GM12878 (cell line): ENCODE measurements at regions not wholly inside any gene's neighbourhood (a gene's known extent, or its start where the extent isn't known, plus 50 kb on each side); places are given as distances from the start of the nearest gene placed in this dataset.

Source experiments
- ATAC-seq: fragments of 200-7000 bp; cut with Tn5 transposase; 3 replicates; pipeline ENCODE4 v1.9.1; 2020; ENCODE audit warnings: mild to moderate bottlenecking, moderate library complexity
- BruUV-seq: library from RNA; stranded (reverse); fragments of 400-500 nt; replicated peaks from 2 replicates; lab custom pipeline; 2021; lab: Mats Ljungman, UMichigan
- CTCF ChIA-PET: fragments of 300-600 bp; sonication (Branson Sonifier 250); formaldehyde crosslinking; extraction: SDS; loops from one replicate; lab custom pipeline; 2021; ENCODE audit warnings: inconsistent platforms; lab: Yijun Ruan, JAX
- POLR2A ChIA-PET: fragments of 350-600 bp; formaldehyde crosslinking; extraction: SDS; loops from one replicate; lab custom pipeline; 2021; ENCODE audit warnings: inconsistent platforms; lab: Charles Lee
- RAD21 ChIA-PET: fragments of 300-600 bp; sonication (Branson Sonifier 250); formaldehyde crosslinking; loops from one replicate; lab custom pipeline; 2023; ENCODE audit warnings: antibody characterized with exemption; ENCODE audit not compliant: unreplicated experiment; lab: Charles Lee
- SMC1A ChIA-PET: fragments of 300-600 bp; sonication (Branson Sonifier 250); formaldehyde crosslinking; loops from one replicate; lab custom pipeline; 2023; ENCODE audit not compliant: unreplicated experiment, uncharacterized antibody; lab: Charles Lee
- DNase-seq: peaks from one replicate; pipeline ENCODE4 v3.0.0-alpha.2; 2011; ENCODE audit warnings: low read depth, low spot score
- FAIRE-seq: peaks from 3 replicates; lab custom pipeline; 2011; peaks lifted over from hg19 to GRCh38; lab: Jason Lieb, UNC
- H2AFZ ChIP-seq: 2 replicates; pipeline ENCODE4 v1.6.0; 2011; ENCODE audit warnings: low read depth, low read length, control low read depth; ENCODE audit not compliant: control insufficient read depth
- H3K27ac ChIP-seq: 2 replicates; pipeline ENCODE4 v1.5.1; 2011; ENCODE audit warnings: control low read depth; ENCODE audit not compliant: control insufficient read depth, insufficient read depth
- H3K27me3 ChIP-seq, 2 experiments: replicated peaks in 1 of 2; 2 replicates each; pipeline versions ENCODE4 v1.6.0 to v1.6.1; 2011; ENCODE audit warnings: low read length in 1 of 2; ENCODE audit not compliant: control insufficient read depth in 2 of 2, insufficient read depth in 2 of 2
- H3K36me3 ChIP-seq, 2 experiments: 2 replicates each; pipeline ENCODE4 v1.5.1; 2011; ENCODE audit warnings: low read length in 1 of 2; ENCODE audit not compliant: control insufficient read depth in 2 of 2, insufficient read depth in 2 of 2
- H3K4me1 ChIP-seq: 2 replicates; pipeline ENCODE4 v1.6.1; 2011; ENCODE audit warnings: mild to moderate bottlenecking, low read length, moderate library complexity, mixed read lengths; ENCODE audit not compliant: control insufficient read depth, insufficient read depth
- H3K4me2 ChIP-seq: 2 replicates; pipeline ENCODE4 v1.6.0; 2011; ENCODE audit warnings: control low read depth; ENCODE audit not compliant: control insufficient read depth, insufficient read depth
- H3K4me3 ChIP-seq: fragments of 200-600 bp; sonication (generic); 2 replicates; pipeline ENCODE4 v1.5.1; 2016
- H3K79me2 ChIP-seq: 2 replicates; pipeline ENCODE4 v1.6.0; 2011; ENCODE audit warnings: low read length; ENCODE audit not compliant: control insufficient read depth, insufficient read depth
- H3K9ac ChIP-seq: 2 replicates; pipeline ENCODE4 v1.8.0; 2011; ENCODE audit warnings: low read length, control low read depth, mixed read lengths; ENCODE audit not compliant: control insufficient read depth, insufficient read depth
- H3K9me3 ChIP-seq: replicated peaks from 3 replicates; pipeline ENCODE4 v1.5.1; 2011; ENCODE audit warnings: mild to moderate bottlenecking, low read length; ENCODE audit not compliant: control insufficient read depth, insufficient read depth
- H4K20me1 ChIP-seq: 2 replicates; pipeline ENCODE4 v1.6.0; 2011; ENCODE audit not compliant: control insufficient read depth, insufficient read depth
- BACH1 ChIP-seq: fragments of 450-650 bp; IDR thresholded peaks from 2 replicates; pipeline ENCODE4 v1.6.1; 2017; ENCODE audit warnings: mild to moderate bottlenecking, borderline replicate concordance
- ESRRA ChIP-seq: IDR thresholded peaks from 2 replicates; pipeline ENCODE4 v1.6.1; 2012; ENCODE audit warnings: mild to moderate bottlenecking, low read length, improper control_type of control experiment
- HCFC1 ChIP-seq: fragments of 150-350 bp; IDR thresholded peaks from 2 replicates; pipeline ENCODE4 v1.6.1; 2014; ENCODE audit warnings: low read length
- IRF4 ChIP-seq: IDR thresholded peaks from 2 replicates; pipeline ENCODE4 v1.6.1; 2011; ENCODE audit warnings: low read depth, low read length
- NFIC ChIP-seq: IDR thresholded peaks from 2 replicates; pipeline ENCODE4 v1.6.1; 2012; ENCODE audit warnings: low read depth, mild to moderate bottlenecking, inconsistent platforms, low read length, moderate library complexity
- PAX8 ChIP-seq: fragments of 450-650 bp; IDR thresholded peaks from 2 replicates; pipeline ENCODE4 v1.6.1; 2017; ENCODE audit warnings: mild to moderate bottlenecking, moderate library complexity
- PML ChIP-seq: IDR thresholded peaks from 2 replicates; pipeline ENCODE4 v1.6.1; 2012; ENCODE audit warnings: low read length, inconsistent platforms
- SRF ChIP-seq, 2 experiments: IDR thresholded peaks; 2 replicates each; pipeline ENCODE4 v1.6.1; 2011; ENCODE audit warnings: low read depth in 2 of 2, low read length in 2 of 2, mild to moderate bottlenecking in 1 of 2, moderate library complexity in 1 of 2
- STAT3 ChIP-seq: IDR thresholded peaks from 2 replicates; pipeline ENCODE4 v1.6.1; 2011; ENCODE audit warnings: low read depth, low read length, improper control_type of control experiment
- TAF1 ChIP-seq: IDR thresholded peaks from 2 replicates; pipeline ENCODE4 v1.6.1; 2011; ENCODE audit warnings: mild to moderate bottlenecking, low read depth, low read length, borderline replicate concordance
- ZNF687 ChIP-seq: fragments of 450-650 bp; IDR thresholded peaks from 2 replicates; pipeline ENCODE4 v1.6.1; 2017; ENCODE audit warnings: mild to moderate bottlenecking, moderate library complexity
- ZSCAN29 ChIP-seq: fragments of 450-650 bp; IDR thresholded peaks from 2 replicates; pipeline ENCODE4 v1.6.1; 2017; ENCODE audit warnings: mild to moderate bottlenecking, moderate library complexity
- WGBS: methylation state at CpG from one replicate; pipeline ENCODE4 v1.1.6; 2016; ENCODE audit warnings: low lambda C conversion rate; ENCODE audit not compliant: insufficient replicate concordance, insufficient coverage; ENCODE audit errors: missing lambda C conversion rate; 5-methylcytosine and 5-hydroxymethylcytosine counted together
- in situ Hi-C: fragments of 300-500 bp; cut with MboI; formaldehyde crosslinking; loops from 9 replicates; pipeline ENCODE4 v1.14.3; 2018; ENCODE audit warnings: mixed read lengths
- intact Hi-C: fragments of 100-400 bp; cut with micrococcal nuclease; formaldehyde crosslinking; loops from one replicate; pipeline ENCODE4 v1.14.2; 2022; ENCODE audit not compliant: unreplicated experiment
- TF ChIP-seq, protein P1 (sequence below): IDR thresholded peaks from 2 replicates; pipeline ENCODE4 v1.6.1; 2011; ENCODE audit warnings: mild to moderate bottlenecking, low read depth, low read length, moderate library complexity; ENCODE audit not compliant: insufficient replicate concordance

GRCh38 chr2:66070721-66071602 is 364.0 kb upstream of the MEIS1 start:
- WGBS = 54% methylated on average over 21 of the region's 21 CpGs
- POLR2A ChIA-PET = interaction anchor here (0.6 kb wide), 1 partner anchor 492 kb away, joined by 3 read pairs; no protein-coding TSS in a partner anchor
- H3K9ac ChIP-seq = no peak overlapping the region
- in situ Hi-C loops = no loop called here
- RAD21 ChIA-PET = no interaction called here
- BruUV-seq = no TSS peak
- H2AFZ ChIP-seq = no peak overlapping the region
- no peak for TF ChIP-seq BACH1
- no peak for TF ChIP-seq PML
- TF ChIP-seq, protein P1, sequence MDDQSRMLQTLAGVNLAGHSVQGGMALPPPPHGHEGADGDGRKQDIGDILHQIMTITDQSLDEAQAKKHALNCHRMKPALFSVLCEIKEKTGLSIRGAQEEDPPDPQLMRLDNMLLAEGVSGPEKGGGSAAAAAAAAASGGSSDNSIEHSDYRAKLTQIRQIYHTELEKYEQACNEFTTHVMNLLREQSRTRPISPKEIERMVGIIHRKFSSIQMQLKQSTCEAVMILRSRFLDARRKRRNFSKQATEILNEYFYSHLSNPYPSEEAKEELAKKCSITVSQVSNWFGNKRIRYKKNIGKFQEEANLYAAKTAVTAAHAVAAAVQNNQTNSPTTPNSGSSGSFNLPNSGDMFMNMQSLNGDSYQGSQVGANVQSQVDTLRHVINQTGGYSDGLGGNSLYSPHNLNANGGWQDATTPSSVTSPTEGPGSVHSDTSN = no peak
- no peak for TF ChIP-seq ZNF687
- TF ChIP-seq ZSCAN29 = no peak
- no peak for TF ChIP-seq ESRRA
- no peak for TF ChIP-seq SRF (IDR thresholded peaks at IDR 0.05; ENCODE audit: low read depth in 2 of 2, low read length in 2 of 2)
- no peak for TF ChIP-seq TAF1
- no peak for TF ChIP-seq HCFC1
- no peak for TF ChIP-seq STAT3
- no peak for TF ChIP-seq NFIC
- no peak for TF ChIP-seq IRF4
- no peak for TF ChIP-seq PAX8
- CTCF ChIA-PET = no interaction called here
- peaks cover 0 to 1% of the 10 kb centered on the region in 2 experiments; a peak in 1 of 4 replicates for H3K27me3 ChIP-seq
- H3K36me3 ChIP-seq = no peaks in the 10 kb centered on the region
- H3K27ac ChIP-seq = no peak overlapping the region
- no peaks in the 10 kb centered on the region for H3K4me1 ChIP-seq
- no peak overlapping the region for H3K4me3 ChIP-seq
- ATAC-seq (no peak), FAIRE-seq (no peak), DNase-seq (no peak)
- H3K4me2 ChIP-seq = no peak overlapping the region
- no peaks in the 10 kb centered on the region for H4K20me1 ChIP-seq
- H3K79me2 ChIP-seq = no peaks in the 10 kb centered on the region
- no peaks in the 10 kb centered on the region for H3K9me3 ChIP-seq
- SMC1A ChIA-PET = no interaction called here
- intact Hi-C loops = no loop called here
